ENCODE measurements at regions not wholly inside any gene's neighbourhood (a gene's known extent, or its start where the extent isn't known, plus 50 kb on each side); places are given as distances from the start of the nearest gene placed in this dataset.

- TF ChIP-seq CTCF (IDR thresholded peaks at IDR 0.05; ENCODE audit: insufficient read depth, low read length, poor library complexity, severe bottlenecking) = no peak
- TF ChIP-seq EZH2phosphoT487 (conservative IDR thresholded peaks at IDR 0.05; ENCODE audit: low read length) = no peak
Observed at GRCh38 chr18:39780774-39781173, 2174.3 kb upstream of the PIK3C3 start.

All from SU-DHL-6 (cell line).